Mucosa of descending colon (tissue), 3 donors: ENCODE measurements at regions not wholly inside any gene's neighbourhood (a gene's known extent, or its start where the extent isn't known, plus 50 kb on each side); places are given as distances from the start of the nearest gene placed in this dataset.

Experiments
- ATAC-seq: fragments of 200-7000 bp; cut with Tn5 transposase; one replicate; pipeline ENCODE4 v1.9.1; 2020; ENCODE audit warnings: mild to moderate bottlenecking, moderate library complexity
- DNase-seq, 3 donors: peaks; one replicate each; pipeline ENCODE4 v3.0.0-alpha.2; 2020
- H3K36me3 ChIP-seq: fragments of 200-600 bp; one replicate; pipeline ENCODE4 v1.8.0; 2021; ENCODE audit warnings: low read depth, mild to moderate bottlenecking
- H3K4me1 ChIP-seq: fragments of 200-600 bp; one replicate; pipeline ENCODE4 v1.8.0; 2021; ENCODE audit warnings: low read depth, mild to moderate bottlenecking
- H3K4me3 ChIP-seq: fragments of 200-600 bp; one replicate; pipeline ENCODE4 v1.8.0; 2021; ENCODE audit warnings: mild to moderate bottlenecking
- H3K9me3 ChIP-seq: fragments of 200-600 bp; one replicate; pipeline ENCODE4 v1.8.0; 2021; ENCODE audit warnings: mild to moderate bottlenecking
- CTCF ChIP-seq: fragments of 200-600 bp; IDR thresholded peaks from one replicate; pipeline ENCODE4 v1.8.0; 2022; ENCODE audit warnings: antibody characterized with exemption, mild to moderate bottlenecking
- intact Hi-C, 2 donors: fragments of 100-400 bp; cut with DNase I in 1 of 2; cut with micrococcal nuclease in 1 of 2; formaldehyde crosslinking; loops; one replicate each; pipeline versions ENCODE4 v1.11.0 to v1.11.1; 2022; cut with DNase I, micrococcal nuclease
- donor health status: DM: no; HTN: no; CAD: no; lungs with moderate emphysema.
- donor health status: DM: no; HTN: no; CAD: no.
- donor health status: DM: no; HTN: yes; CAD: no.

GRCh38 chr2:238684362-238685326 lies 163.2 kb upstream of the TWIST2 start:
- DNase-seq (no peak), ATAC-seq (peak; percentile 60)
- Histone ChIP-seq H3K9me3 (no peaks in the 10 kb centered on the region), H3K4me3 (no peak overlapping the region), H3K4me1 (no peaks in the 10 kb centered on the region), H3K36me3 (no peaks in the 10 kb centered on the region)
- intact Hi-C loops, result no loop called here
- TF ChIP-seq CTCF, result no peak

GRCh38 chr2:238685327-238685709 lies 162.6 kb upstream of the TWIST2 start:
- H3K4me1 ChIP-seq, result no peaks in the 10 kb centered on the region
- no peak for TF ChIP-seq CTCF
- DNase-seq (no peak), ATAC-seq (no peak)
- no peaks in the 10 kb centered on the region for H3K36me3 ChIP-seq
- intact Hi-C loops, result no loop called here
- H3K9me3 ChIP-seq, result no peaks in the 10 kb centered on the region
- no peak overlapping the region for H3K4me3 ChIP-seq

- DNase-seq (no peak), ATAC-seq (no peak)
- no peaks in the 10 kb centered on the region for H3K36me3 ChIP-seq
- H3K4me3 ChIP-seq, result no peak overlapping the region
- no peaks in the 10 kb centered on the region for H3K9me3 ChIP-seq
- intact Hi-C loops, result no loop called here
- H3K4me1 ChIP-seq, result no peaks in the 10 kb centered on the region
- TF ChIP-seq CTCF, result no peak
Measured at GRCh38 chr2:238685713-238686112, 162.2 kb upstream of the TWIST2 start.

- Histone ChIP-seq H3K4me3 (no peak overlapping the region), H3K9me3 (no peaks in the 10 kb centered on the region), H3K36me3 (no peaks in the 10 kb centered on the region), H3K4me1 (no peaks in the 10 kb centered on the region)
- TF ChIP-seq CTCF, result no peak
- intact Hi-C loops, result no loop called here
- no peak for ATAC-seq
- no peak for DNase-seq
Measured at GRCh38 chr2:238686223-238686622, 161.7 kb upstream of the TWIST2 start.

GRCh38 chr2:238688193-238689153 lies 159.4 kb upstream of the TWIST2 start:
- ATAC-seq, result no peak
- no peak for DNase-seq
- Histone ChIP-seq H3K36me3 (no peaks in the 10 kb centered on the region), H3K9me3 (no peaks in the 10 kb centered on the region), H3K4me1 (no peaks in the 10 kb centered on the region), H3K4me3 (no peak overlapping the region)
- TF ChIP-seq CTCF, result no peak
- intact Hi-C loops, result no loop called here
